Superior temporal gyrus (tissue), 1 donor: ENCODE measurements at regions not wholly inside any gene's neighbourhood (a gene's known extent, or its start where the extent isn't known, plus 50 kb on each side); places are given as distances from the start of the nearest gene placed in this dataset.
"Not testable (repeated sequence)": the region's sequence is repeated elsewhere in the genome, so short reads cannot be mapped to it uniquely, and the experiment has no call there.

Source experiments
- DNase-seq: peaks from one replicate; pipeline ENCODE4 v3.0.0-alpha.2; 2016; ENCODE audit errors: extremely low spot score

GRCh38 chr13:63853816-63854215 lies 2438.2 kb upstream of the PCDH20 start:
- DNase-seq, result no peak

DNA sequence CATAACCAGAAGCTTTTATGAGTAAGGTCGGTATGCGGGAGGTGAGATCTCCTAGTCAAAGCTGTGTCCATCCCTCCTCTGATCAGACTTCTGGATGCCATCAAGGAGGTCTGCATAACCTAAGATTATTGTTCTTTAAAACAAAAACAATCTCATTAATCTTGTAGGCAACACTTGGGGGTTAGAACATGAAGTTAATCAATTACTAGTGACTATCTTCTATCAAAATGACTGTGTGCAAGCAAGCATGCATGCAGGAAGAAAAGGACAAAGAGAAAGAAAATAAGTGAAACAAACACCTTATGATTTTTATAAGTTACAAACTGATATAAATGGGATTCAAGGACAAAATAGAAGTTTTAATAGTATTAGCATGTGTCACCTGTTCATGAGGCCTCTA lies 2435.9 kb upstream of the PCDH20 start:
- no peak for DNase-seq

GRCh38 chr13:63843766-63844699 lies 2428.4 kb upstream of the PCDH20 start:
- DNase-seq, result no peak

- no peak for DNase-seq
Measured at GRCh38 chr13:63842102-63842501, 2426.5 kb upstream of the PCDH20 start.

GRCh38 chr13:63840551-63841421 lies 2425.1 kb upstream of the PCDH20 start:
- DNase-seq, result no peak

- DNase-seq, result no peak
Measured at GRCh38 chr13:63838366-63839110, 2422.9 kb upstream of the PCDH20 start.

- not testable (repeated sequence) for DNase-seq
Measured at GRCh38 chr13:63837701-63838100, 2422.1 kb upstream of the PCDH20 start.

DNA sequence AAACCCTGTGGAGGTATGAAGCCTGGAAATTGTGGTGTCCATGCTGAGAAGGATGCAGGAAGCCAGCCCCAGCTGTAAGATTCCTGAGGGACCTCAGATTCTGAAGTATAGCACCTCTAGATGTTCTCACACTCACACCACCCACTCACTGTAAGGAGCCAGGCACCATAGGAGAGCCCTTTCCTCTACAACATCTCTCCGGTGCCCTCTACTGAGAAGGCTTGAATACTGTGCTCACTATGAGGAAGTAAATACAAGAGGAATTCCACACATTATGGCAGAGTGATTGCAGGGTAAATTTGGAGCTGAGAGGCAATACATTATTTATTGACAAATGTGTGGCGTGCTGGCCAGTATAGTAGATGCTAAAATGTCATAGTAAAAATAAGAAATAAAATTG lies 2414.0 kb upstream of the PCDH20 start:
- not testable (repeated sequence) for DNase-seq

GRCh38 chr13:63821785-63822184 lies 2406.1 kb upstream of the PCDH20 start:
- DNase-seq, result not testable (repeated sequence)

GRCh38 chr13:63811428-63812004 lies 2395.9 kb upstream of the PCDH20 start:
- DNase-seq, result not testable (repeated sequence)

GRCh38 chr13:63791134-63791533 lies 2375.5 kb upstream of the PCDH20 start:
- not testable (repeated sequence) for DNase-seq

- no peak for DNase-seq
Measured at GRCh38 chr13:63774133-63774532, 2358.5 kb upstream of the PCDH20 start.

GRCh38 chr13:63773476-63773875 lies 2357.8 kb upstream of the PCDH20 start:
- no peak for DNase-seq

DNA sequence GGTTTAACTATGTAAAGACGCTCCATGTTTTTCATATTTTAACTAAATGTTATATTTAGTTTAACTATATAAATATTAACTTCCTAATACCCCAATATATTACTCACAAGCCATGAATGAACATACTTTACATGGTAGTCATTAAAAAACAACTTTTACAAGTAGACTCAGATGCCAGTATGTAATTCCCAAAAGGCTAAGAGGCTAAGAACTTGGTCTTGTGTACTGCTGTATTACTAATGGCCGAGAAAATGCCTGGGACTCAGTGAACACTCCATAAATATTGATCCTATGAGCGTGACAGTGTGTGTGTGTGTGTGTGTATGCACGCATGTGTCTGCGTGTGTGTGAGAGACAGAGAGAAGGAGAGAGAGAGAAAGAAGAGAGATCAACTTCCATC lies 2342.0 kb upstream of the PCDH20 start:
- not testable (repeated sequence) for DNase-seq

- DNase-seq, result not testable (repeated sequence)
Measured at GRCh38 chr13:63749857-63750256, 2334.2 kb upstream of the PCDH20 start.

DNA sequence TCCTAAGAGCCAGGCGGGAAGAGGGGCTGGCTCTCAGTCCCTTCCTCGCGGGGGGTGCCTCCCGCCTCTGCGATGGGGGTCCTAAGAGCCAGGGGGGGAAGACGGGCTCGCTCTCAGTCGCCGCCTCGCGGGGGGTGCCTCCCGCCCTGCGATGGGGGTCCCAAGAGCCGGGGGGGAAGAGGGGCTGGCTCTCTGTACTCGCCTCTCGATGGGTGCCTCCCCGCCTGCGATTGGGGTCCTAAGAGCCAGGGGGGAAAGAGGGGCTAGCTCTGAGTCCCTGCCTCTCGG lies 2326.1 kb upstream of the PCDH20 start:
- DNase-seq, result not testable (repeated sequence)

- no peak for DNase-seq
Measured at GRCh38 chr13:63741029-63741813, 2325.6 kb upstream of the PCDH20 start.

DNA sequence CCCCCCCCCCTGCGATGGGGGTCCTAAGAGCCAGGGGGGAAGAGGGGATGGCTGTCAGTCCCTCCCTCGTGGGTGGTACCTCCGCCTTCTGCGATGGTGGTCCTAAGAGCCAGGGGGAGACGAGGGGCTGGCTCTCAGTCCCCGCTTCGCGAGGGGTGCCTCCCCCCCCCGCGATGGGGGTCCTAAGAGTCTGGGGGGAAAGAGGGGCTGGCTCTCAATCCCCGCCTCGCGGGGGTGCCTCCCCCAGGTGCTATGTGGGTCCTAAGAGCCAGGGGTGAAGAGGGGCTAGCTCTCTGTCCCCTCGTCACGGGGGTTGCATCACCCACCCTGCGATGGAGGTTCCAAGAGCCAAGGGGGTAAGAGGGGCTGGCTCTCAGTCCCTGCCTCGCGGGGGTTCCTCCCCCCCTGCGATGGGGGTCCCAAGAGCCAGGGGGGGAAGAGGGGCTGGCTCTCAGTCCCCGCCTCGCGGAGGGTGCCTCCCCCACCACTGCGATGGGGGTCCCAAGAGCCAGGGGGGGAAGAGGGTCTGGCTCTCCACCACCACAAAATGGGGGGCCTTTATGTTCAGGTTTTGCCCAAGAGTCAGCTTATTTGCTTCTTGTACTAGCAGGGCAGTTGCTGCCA lies 2323.6 kb upstream of the PCDH20 start:
- DNase-seq, result not testable (repeated sequence)

DNA sequence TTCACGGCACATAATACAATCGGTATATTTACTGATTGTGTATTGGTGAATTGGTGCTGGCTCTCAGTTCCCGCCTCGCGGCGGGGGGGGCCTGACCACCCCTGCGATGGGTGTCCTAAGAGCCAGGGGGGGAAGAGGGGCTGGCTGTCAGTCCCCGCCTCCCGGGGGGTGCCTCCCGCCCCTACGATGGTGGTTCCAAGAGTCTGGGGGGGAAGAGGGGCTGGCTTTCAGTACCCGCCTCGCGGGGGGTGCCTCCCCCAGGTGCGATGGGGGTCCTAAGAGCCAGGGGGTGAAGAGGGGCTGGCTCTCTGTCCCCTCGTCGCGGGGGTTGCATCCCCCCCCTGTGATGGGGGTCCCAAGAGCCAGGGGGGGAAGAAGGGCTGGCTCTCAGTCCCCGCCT lies 2321.8 kb upstream of the PCDH20 start:
- DNase-seq, result no peak

DNA sequence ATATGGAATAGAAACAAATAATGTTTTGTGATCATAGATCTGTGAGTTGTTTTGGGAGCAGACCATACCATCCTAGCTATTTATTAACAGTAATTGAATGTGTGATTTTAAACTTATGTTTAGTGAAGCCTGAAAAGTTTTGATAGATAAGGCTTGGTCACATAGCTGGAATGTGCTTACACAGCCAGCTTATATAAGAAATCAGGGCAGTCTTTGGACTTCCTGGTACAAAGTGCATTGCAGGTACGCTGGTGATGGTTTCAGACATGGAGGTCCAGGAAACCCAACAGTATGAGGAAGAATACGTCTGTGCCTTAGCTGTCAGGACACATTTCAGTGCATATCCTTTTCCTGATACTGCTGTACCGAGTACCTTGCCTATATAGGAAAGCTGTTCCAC lies 2316.2 kb upstream of the PCDH20 start:
- no peak for DNase-seq
